Stomach (tissue), 8 donors: ENCODE measurements at regions not wholly inside any gene's neighbourhood (a gene's known extent, or its start where the extent isn't known, plus 50 kb on each side); places are given as distances from the start of the nearest gene placed in this dataset.

Experiments
- DNase-seq, 2 donors: peaks; one replicate each; pipeline versions ENCODE4 v3.0.0 to v3.0.0-alpha.2; 2013 to 2019
- H3K27ac ChIP-seq, 5 donors: fragments of 200-600 bp in 4 of 5; sonication (generic) in 4 of 5; one replicate each; pipeline ENCODE4 v1.5.1; 2013 to 2019; ENCODE audit warnings: mild to moderate bottlenecking in 1 of 5, moderate library complexity in 1 of 5
- H3K27me3 ChIP-seq, 3 donors: fragments of 200-600 bp; sonication (generic); one replicate each; pipeline ENCODE4 v1.5.1; 2017 to 2019; ENCODE audit warnings: mixed run types in 1 of 3
- H3K36me3 ChIP-seq, 4 donors: fragments of 200-600 bp; sonication (generic); 1 replicate in 3 of 4; 2 replicates in 1 of 4; pipeline ENCODE4 v1.5.1; 2016 to 2019
- H3K4me1 ChIP-seq, 4 donors: fragments of 200-600 bp; sonication (generic); one replicate each; pipeline ENCODE4 v1.5.1; 2016 to 2019
- H3K4me3 ChIP-seq, 4 donors: fragments of 200-600 bp; sonication (generic) in 3 of 4; one replicate each; pipeline ENCODE4 v1.5.1; 2016 to 2019; ENCODE audit warnings: mild to moderate bottlenecking in 1 of 4
- H3K9me3 ChIP-seq, 4 donors: fragments of 200-600 bp; sonication (generic); one replicate each; pipeline ENCODE4 v1.5.1; 2016 to 2019
- CTCF ChIP-seq, 7 experiments: fragments of 450-650 bp in 4 of 7; fragments of 200-600 bp in 3 of 7; sonication (generic) in 3 of 7; IDR thresholded peaks; one replicate each; pipeline ENCODE4 v1.5.1; 2016 to 2019; ENCODE audit warnings: antibody characterized with exemption in 7 of 7, control low read depth in 2 of 7, mild to moderate bottlenecking in 1 of 7
- EP300 ChIP-seq: sonication (generic); formaldehyde crosslinking; IDR thresholded peaks from one replicate; pipeline ENCODE4 v1.6.1; 2017; ENCODE audit warnings: antibody characterized with exemption
- POLR2A ChIP-seq, 4 donors: fragments of 450-650 bp; IDR thresholded peaks; one replicate each; pipeline ENCODE4 v1.6.1; 2016; ENCODE audit warnings: antibody characterized with exemption in 4 of 4, control low read depth in 2 of 4, mild to moderate bottlenecking in 1 of 4, moderate library complexity in 1 of 4
- POLR2AphosphoS5 ChIP-seq, 3 donors: sonication (generic); formaldehyde crosslinking; IDR thresholded peaks; one replicate each; pipeline ENCODE4 v1.6.1; 2016; ENCODE audit warnings: antibody characterized with exemption in 3 of 3
- WGBS, 5 donors: extraction: QIAGEN DNeasy Blood & Tissue Kit in 3 of 5; methylation state at CpG; one replicate each; pipeline versions ENCODE4 v1.1.5 to v1.1.7; 2013 to 2018; 5-methylcytosine and 5-hydroxymethylcytosine counted together
- intact Hi-C: fragments of 100-400 bp; cut with DNase I; formaldehyde crosslinking; loops from one replicate; pipeline ENCODE4 v1.15.1; 2023; ENCODE audit warnings: low total_unique reads
- donor health status: healthy with polysubstance abuse.
- donor health status: Bipolar disorder and iron deficiency.
- donor health status: healthy.

- Histone ChIP-seq H3K4me1 (no peaks in the 10 kb centered on the region), H3K36me3 (no peaks in the 10 kb centered on the region), H3K27me3 (no peaks in the 10 kb centered on the region), H3K9me3 (no peaks in the 10 kb centered on the region), H3K4me3 (no peak overlapping the region), H3K27ac (no peak overlapping the region)
- no peak for DNase-seq
- TF ChIP-seq EP300 (no peak), POLR2A (IDR thresholded peaks at IDR 0.05) (no peak), CTCF (IDR thresholded peaks at IDR 0.05) (no peak), POLR2AphosphoS5 (IDR thresholded peaks at IDR 0.05) (no peak)
- intact Hi-C loops, result no loop called here
Observed at GRCh38 chr18:40553029-40553428, 1402.0 kb upstream of the PIK3C3 start.

GRCh38 chr18:40546875-40547274 lies 1408.2 kb upstream of the PIK3C3 start:
- intact Hi-C loops, result no loop called here
- Histone ChIP-seq H3K27me3 (no peaks in the 10 kb centered on the region), H3K27ac (no peak overlapping the region), H3K36me3 (no peaks in the 10 kb centered on the region), H3K4me3 (no peak overlapping the region), H3K4me1 (no peaks in the 10 kb centered on the region), H3K9me3 (no peaks in the 10 kb centered on the region)
- 85 to 96% (median 91%) methylated on average over 3 of the region's 3 CpGs for WGBS, 5 donors
- no peak for DNase-seq
- TF ChIP-seq POLR2A (IDR thresholded peaks at IDR 0.05) (no peak), CTCF (IDR thresholded peaks at IDR 0.05) (no peak), EP300 (no peak), POLR2AphosphoS5 (IDR thresholded peaks at IDR 0.05) (no peak)

GRCh38 chr18:40534723-40535122 lies 1420.3 kb upstream of the PIK3C3 start:
- intact Hi-C loops, result no loop called here
- Histone ChIP-seq H3K4me3 (no peak overlapping the region), H3K9me3 (no peaks in the 10 kb centered on the region), H3K27ac (no peak overlapping the region), H3K36me3 (no peaks in the 10 kb centered on the region), H3K27me3 (no peaks in the 10 kb centered on the region), H3K4me1 (no peaks in the 10 kb centered on the region)
- WGBS, 5 donors, result 36 to 86% (median 72%) methylated on average over 2 of the region's 2 CpGs
- TF ChIP-seq POLR2AphosphoS5 (IDR thresholded peaks at IDR 0.05) (no peak), EP300 (no peak), CTCF (IDR thresholded peaks at IDR 0.05) (no peak), POLR2A (IDR thresholded peaks at IDR 0.05) (no peak)
- no peak for DNase-seq

- Histone ChIP-seq H3K36me3 (no peaks in the 10 kb centered on the region), H3K9me3 (no peaks in the 10 kb centered on the region), H3K27me3 (no peaks in the 10 kb centered on the region), H3K27ac (no peak overlapping the region), H3K4me1 (no peaks in the 10 kb centered on the region), H3K4me3 (no peak overlapping the region)
- intact Hi-C loops, result no loop called here
- 55 to 86% (median 75%) methylated on average over 1 of the region's 1 CpG for WGBS, 5 donors
- TF ChIP-seq POLR2A (IDR thresholded peaks at IDR 0.05) (no peak), EP300 (no peak), CTCF (IDR thresholded peaks at IDR 0.05) (no peak), POLR2AphosphoS5 (IDR thresholded peaks at IDR 0.05) (no peak)
- no peak for DNase-seq
Observed at GRCh38 chr18:40532046-40532445, 1423.0 kb upstream of the PIK3C3 start.

GRCh38 chr18:40531051-40531450 lies 1424.0 kb upstream of the PIK3C3 start:
- H3K4me1 ChIP-seq, result no peaks in the 10 kb centered on the region
- no peak for DNase-seq
- no peak for TF ChIP-seq POLR2AphosphoS5 (IDR thresholded peaks at IDR 0.05)
- TF ChIP-seq EP300, result no peak
- TF ChIP-seq POLR2A (IDR thresholded peaks at IDR 0.05), result no peak
- no peak for TF ChIP-seq CTCF (IDR thresholded peaks at IDR 0.05)
- intact Hi-C loops, result no loop called here
- no peak overlapping the region for H3K27ac ChIP-seq
- no peaks in the 10 kb centered on the region for H3K9me3 ChIP-seq
- H3K36me3 ChIP-seq, result no peaks in the 10 kb centered on the region
- 68 to 79% (median 74%) methylated on average over 2 of the region's 2 CpGs for WGBS, 5 donors
- no peaks in the 10 kb centered on the region for H3K27me3 ChIP-seq
- no peak overlapping the region for H3K4me3 ChIP-seq
